GM19395 (cell line): ENCODE measurements at regions not wholly inside any gene's neighbourhood (a gene's known extent, or its start where the extent isn't known, plus 50 kb on each side); places are given as distances from the start of the nearest gene placed in this dataset.

Source experiments
- ATAC-seq: cut with Tn5 transposase; IDR thresholded peaks from one replicate; pipeline ENCODE4 v1.9.1; 2021; ENCODE audit warnings: mild to moderate bottlenecking, moderate library complexity; ENCODE audit not compliant: unreplicated experiment

DNA sequence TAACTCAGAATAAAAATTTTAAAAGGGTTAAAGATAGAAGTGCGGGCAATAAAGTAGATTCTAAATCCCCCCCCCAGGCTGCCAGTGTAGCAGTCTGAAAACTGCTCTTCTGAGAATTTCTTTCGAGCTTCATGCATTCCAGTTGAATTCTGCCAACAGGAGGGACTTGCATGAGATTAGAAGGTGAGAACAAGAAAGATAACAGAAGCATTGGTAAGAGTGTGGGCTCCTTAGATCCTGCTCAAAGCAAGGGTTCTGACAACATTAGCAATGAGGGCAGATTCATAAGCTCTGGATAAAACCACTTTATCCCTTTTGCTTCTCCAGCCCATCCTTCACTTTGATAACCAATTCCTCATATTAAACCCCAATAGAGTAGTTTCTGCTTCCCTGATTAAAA lies 235.9 kb upstream of the CDH6 start:
- no peak for ATAC-seq

DNA sequence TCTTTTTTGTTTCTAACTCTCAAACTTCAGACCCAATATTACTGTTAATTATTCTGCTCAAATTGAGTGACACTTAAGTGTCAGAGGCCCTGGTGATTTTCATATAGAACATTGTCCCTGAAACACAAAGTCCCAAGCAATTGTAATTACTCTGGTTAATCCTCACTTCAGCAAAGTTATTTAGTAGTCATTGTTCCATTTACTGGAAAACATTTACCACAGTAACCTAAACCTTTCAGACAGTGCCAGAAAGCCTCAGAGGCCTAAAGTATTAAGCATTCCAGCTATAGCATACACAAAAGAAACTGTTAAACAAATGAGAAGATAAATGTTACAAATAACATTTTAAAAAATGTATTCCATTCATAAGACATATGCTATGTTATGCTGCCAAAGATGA lies 237.2 kb upstream of the CDH6 start:
- no peak for ATAC-seq

DNA sequence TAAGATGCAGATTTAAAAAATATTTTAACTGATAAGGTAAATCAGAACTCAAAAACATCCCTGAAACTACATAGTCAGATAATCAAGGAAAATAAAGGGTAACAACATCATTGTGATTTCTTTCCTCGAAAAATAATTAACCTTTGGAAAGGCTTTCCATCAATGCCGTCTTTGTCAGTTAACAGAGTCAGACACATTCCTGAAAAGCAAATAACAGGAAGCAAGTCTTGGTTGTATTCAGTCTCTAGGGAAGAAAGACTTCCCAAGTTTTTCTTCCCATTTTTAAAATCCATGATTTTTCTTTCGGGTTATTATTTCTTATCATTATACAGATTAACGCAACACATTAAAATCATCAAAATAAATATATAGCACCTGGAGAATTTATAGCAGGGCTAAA lies 256.4 kb upstream of the CDH6 start:
- no peak for ATAC-seq

DNA sequence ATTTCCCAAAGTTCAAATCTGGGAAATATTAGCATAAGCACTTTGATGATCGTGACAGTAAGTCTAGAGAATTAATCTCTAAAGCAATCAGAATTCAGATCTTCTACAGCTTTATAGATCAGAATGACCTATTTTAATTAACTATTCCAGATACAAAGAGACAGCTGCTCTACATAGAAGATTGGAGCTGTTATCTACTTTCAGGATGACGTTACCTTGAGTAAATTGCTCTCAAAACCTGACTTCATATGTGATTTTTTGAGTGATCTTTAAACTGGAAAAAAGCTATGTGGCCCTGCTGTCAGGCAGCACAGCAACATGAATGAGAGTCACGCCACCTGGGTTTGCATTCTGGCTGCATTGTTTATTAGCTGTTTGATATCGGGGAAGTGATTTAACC lies 259.9 kb upstream of the CDH6 start:
- ATAC-seq: no peak

DNA sequence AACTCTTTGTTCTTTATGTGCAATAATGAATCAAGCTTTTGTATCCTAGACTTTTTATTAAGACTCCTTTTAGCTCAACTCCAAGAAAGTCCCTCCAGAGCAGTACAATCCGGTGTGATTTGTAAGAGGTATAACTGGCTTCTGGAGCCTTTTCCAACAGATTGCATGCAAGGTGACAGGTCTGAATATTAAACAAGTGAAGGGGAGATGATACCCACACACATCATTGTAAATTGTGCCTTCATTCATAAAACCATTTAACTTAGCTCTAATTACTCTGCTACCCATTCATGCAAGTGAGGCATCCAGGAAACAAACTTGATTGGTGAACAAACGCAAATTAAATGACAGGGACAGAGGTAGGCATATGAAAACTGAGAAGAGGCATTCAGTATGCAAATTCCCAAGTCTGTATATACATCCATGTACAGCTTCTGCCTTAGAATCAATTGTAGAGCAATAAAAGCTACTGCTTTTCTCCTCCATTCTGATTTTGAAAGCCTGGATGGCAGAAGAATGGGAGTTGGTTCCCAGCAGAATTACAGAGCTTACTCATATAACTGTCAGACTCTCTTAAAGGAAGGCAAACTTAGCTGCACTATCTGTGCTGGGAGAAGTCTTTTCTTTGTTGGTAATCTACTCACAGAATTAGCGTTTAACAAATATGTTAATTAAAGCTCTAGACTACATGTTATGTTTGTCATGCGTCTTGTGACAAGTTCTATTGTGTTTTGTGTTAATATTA lies 261.0 kb upstream of the CDH6 start:
- no peak for ATAC-seq

DNA sequence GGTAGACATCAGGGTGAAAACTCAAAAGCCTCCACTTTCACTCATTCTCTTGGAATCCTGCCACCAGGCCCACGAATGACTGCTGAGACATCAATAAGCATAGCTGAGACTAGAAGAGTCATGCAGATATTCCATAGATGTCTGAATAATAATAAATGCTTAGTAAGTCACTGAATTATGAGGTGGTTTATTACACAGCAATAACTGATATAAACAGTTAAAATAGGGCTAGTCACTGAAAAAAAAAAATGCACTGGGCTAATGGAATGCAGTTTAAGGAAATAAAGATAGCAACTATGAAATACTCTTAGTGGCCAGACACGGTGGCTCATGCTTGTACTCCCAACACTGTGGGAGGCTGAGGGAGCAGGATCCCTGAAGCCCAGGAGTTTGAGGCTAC lies 262.8 kb upstream of the CDH6 start:
- no peak for ATAC-seq

DNA sequence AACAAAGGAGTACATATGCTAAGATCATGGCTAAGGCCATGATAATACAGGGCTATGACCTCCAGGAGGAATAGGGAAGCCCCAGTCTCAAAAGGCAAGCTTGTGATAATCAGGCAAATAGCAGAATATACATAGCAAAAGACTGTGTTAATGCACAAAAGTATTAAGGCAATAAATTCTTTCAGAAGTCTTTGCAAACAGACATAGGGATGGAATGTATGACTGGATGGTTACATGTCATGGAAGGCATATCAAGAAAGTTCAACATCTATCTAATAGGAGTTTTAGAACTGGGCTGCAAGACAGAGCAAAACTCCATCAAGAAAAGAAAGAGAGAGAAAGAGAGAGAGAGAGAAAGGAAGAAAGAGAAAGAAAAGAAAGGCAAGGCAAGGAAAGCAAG lies 264.5 kb upstream of the CDH6 start:
- ATAC-seq: no peak

DNA sequence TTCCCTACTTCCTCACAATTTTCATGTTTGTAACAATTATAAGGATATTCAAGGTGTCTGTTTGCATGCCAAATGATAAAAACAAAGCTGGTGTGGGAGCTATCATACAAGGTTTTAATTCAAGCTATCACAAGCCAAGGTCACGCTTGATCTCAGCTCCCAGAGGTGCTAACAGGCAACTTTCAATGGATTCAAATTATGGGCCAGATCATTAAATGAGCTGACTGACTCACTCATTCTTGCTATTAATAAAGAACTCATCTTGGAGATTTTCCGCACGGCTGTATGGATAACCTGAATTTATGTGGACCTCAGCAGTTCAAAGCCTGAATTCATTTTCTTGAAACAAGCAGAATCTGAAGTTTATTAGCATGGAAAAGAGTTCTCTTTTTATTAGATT lies 267.3 kb upstream of the CDH6 start:
- ATAC-seq: no peak

DNA sequence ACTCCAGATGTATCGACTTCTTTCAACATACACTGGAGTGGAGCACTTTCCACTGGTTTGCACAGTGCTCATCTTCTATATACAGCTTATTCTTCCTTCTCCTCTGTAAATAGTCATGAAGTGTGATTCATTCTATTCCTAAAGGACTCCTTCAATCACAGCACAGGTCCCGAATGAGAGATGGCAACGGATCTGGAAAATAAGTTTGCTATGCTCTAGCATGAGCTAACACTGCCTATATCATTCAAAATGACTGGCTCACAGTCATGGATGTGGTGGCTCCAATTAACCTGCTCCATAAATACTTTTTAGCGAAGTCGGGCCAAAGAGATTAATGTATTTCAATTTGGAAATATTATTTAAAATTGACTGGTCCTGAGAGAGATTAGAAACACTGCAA lies 272.1 kb upstream of the CDH6 start:
- no peak for ATAC-seq

DNA sequence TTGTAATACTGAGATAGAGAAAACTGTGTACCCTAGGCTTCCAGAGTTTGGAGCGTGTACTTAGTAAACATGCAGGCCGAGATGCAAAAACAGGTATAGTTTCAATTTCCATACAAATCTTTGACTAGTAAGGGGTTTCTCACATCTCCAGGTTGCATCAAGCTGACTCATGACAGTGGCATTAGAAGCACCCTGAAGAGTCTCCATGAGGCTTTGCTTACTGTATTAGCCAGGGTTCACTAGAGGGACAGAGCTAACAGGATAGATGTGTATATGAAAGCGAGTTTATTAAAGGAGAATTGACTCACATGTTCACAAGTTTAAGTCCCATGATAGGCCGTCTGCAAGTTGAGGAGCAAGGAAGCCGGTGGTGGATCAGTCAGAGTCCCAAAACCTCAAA lies 275.3 kb upstream of the CDH6 start:
- ATAC-seq: no peak

DNA sequence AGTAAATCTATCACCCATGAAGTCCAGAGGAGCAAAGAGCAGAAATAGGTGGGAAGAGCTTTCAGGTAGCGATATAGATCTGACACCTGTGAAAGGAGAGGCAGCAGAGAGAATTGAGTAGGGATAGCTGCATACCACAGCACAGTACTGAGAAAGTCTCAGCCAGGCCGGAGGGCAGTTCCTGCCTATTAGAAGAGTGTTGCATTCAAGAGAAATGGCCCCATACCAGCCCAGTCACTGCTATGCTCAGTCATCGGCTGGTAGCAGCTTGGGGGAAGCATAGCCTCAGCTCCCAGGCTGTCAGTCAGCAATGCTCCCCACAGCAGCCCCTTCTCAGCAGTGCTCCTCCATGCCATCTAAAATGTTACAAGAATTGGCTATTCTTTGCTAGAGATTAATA lies 285.1 kb upstream of the CDH6 start:
- no peak for ATAC-seq

DNA sequence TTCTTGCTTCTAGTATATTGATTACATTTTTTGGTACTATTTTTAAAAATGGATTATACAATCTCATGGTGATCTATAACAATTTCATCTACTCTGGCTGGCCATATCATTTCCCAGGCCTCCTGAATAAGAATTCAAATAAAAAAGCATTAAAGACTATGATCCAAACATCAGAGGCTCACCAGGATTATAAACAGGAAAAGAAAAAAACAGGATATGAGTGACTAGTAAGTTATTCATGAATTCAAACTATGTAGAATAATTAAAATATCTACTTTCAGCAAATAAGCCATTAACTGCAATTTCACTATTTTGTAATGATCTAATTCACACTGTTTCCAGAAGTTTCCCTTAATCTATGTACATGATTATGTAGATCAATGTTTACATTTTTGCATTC lies 293.1 kb upstream of the CDH6 start:
- no peak for ATAC-seq

DNA sequence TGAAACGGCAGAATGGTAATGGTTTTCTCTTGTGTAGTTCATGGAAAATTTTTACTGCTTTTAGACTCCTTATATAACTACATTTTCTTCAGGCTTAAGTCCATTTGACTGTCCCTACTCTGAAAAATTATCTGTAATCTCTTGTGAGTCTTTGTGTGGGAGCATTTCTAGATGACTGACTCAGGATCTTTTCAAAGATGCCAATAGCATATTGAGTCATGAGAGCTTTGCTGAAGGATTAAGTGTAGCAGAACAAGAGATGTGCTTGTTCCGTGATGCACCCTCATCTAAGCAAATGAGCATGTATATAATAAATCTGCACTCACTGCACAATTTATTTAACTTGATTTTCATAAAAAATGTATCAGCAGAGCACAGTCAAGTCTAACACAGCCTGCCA lies 298.7 kb upstream of the CDH6 start:
- ATAC-seq: no peak

DNA sequence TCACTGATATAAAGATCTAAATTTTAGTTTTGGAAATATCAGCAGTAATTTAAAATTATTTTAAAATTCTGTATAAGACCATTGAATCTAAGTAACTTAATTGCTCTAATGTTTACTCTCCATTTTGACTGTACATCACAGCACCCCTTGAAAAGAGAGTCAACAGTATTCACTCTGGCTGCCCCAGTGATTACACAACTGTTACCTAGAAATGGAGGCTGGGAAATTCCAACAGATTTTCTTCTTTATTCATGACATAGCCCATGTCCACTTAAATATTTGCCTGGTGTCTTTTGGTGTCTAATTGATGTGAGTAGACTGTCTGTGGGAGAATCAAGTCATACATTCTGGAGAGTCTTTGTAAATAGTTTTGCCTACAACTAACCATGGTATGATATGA lies 301.8 kb upstream of the CDH6 start:
- ATAC-seq: no peak

DNA sequence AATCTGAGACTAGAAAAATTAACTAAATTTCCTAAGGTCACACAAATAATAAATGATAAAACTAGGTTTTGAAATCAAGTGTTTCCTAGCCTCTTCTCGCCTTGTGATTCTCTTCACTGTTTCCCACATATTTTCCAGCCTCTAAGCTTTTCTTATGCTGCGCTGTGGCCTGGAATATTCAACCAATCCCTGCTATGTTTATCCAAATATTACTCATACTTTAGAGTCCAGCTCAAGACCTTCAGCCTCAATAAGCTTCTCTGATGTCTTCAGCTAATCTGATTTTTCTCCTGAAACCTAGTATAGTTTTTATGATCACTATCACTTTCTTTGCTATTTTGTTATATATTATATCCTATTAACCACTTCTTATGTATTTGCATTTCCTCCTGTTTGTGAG lies 303.1 kb upstream of the CDH6 start:
- no peak for ATAC-seq

DNA sequence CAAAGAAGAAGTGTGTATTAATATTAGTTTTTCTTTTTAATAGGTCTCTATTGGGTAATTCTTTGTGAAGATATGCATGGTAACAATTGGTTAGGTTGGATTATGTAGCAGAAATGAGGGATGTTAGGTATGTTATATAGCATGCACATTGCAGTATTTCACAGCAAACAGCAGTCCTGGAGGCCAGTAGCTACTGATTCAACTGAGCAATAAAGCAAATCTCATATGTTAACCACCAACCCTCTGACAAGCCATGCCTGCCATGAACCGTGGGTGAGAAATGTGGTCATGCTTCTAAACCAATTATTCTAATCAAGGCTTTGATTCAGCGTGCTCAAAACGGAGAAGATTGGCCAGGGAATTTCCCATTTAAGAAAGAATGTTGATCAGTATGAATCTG lies 313.0 kb upstream of the CDH6 start:
- ATAC-seq: no peak

DNA sequence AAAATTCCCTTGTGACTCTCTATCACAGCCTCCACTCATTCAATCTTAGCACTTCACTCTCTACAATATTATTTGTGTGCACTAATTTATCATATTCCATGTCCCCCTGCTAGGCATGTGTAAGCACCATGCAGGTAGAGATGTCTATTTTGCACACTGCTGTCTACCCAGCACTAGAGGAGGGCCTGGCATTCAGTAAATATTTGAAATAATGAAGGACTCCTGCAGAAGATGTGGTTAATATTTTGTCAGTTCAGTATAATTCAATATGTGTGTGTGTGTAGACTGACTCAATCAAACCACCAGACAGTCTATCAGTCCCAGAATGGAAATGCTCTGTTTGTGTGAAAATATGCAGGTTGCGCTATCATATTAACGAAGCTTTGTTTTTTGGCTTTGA lies 313.6 kb upstream of the CDH6 start:
- ATAC-seq: no peak

DNA sequence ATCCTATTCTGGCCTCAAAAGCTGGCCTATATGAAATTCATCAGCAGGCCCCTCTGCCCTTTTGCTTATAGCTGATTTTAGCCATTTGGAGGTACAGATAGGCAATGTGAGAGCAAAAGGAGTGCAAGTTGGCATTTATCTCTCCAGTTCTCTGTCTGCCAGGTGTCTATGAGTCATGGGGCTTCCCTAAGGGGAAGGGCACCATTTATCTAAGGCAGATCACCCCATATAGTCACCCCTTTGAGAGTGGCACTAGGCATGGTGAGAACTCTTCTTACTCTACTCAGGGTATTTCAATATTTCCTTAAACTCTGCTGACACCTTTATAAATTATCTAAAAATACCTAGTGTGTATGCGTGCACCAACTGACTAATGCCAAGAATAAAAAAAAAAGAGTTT lies 314.7 kb upstream of the CDH6 start:
- ATAC-seq: no peak

DNA sequence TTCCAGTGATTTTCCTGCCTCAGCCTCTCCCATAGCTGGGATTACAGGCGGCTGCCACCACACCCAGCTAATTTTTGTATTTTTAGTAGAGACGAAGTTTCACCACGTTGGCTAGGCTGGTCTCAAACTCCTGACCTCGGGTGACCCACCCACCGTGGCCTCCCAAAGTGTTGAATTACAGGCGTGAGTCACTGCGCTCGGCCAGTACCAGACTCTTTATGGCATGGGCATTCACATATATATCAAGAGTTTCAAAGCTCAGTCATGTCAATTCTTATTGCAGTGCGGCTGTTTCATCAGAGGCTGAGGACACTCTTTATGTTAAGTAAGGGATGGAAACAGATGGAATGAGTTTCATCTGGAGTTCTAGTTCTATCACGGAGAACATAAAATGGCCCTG lies 315.2 kb upstream of the CDH6 start:
- ATAC-seq: no peak

DNA sequence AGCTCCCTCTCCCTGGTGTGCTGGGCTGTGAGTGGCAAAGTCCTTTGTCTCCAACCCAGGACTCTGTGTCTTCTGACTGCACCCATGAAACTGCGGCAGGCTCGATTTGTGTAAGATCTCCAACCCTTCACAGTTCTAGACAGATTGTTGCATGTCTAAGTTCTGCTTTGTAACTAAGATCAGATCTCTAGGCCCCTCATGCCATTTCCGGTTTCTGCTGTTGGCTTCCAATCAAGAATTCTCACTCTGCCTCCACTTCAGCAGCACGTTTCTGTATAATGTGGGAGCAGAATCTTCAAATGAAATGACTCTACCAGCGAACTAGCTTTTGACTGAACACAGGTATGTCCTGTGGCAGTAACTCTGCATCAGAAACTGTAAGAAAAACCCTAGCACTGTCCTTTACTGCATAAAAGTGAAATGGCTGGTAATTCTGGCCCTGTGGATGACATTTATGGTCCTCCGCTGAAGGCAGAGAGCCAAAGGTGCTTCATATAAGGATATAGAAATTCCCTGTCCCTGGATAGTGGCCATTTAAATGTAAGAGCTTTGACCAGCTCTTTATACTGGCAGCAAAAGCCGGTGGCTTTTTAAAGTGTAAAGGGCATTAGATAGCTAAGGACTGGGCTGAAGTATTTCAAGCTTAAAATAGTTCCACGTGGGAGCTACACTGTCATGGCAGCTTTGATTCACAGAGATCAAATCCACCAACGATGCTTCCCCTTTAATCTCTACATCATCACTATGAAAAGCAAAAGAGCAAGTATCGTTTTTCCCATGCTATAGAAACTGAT lies 319.0 kb upstream of the CDH6 start:
- no peak for ATAC-seq

DNA sequence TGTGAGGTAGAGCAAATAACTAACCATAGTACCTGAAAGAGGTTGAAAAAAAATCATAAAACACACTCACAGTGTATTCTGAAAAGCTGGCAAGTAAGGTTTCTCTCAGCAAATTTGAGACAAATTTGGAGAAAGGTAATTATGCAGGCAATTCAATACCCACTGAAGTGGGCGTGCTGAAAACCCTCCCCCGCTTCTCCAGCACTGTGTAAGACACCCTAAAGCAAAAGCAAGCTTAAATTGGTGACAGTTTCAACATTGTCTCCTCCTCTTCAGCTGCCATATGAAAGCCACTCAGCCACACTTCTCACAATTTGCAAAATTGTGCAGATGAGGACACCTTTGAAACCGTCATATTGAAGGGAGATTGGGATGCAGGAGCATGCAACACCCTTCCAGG lies 322.3 kb upstream of the CDH6 start:
- ATAC-seq: no peak

DNA sequence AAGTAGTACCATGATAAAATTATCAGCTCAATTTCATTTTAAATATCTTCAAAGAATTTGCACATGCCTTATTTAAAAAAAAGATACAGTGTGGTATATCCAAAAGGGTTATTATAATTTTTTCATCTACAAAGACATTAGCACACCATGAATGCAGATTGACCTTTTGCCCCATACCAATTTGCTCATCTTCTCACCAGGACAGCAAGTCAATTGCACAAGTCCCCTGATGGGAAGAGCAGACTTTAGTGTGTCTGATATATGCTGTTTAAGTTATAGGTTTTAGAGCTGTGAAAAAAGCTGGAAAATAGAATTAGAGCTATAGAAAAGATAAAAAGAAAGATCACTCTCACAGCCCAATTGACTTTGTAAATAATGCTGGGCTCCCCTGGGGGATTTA lies 325.8 kb upstream of the CDH6 start:
- no peak for ATAC-seq

DNA sequence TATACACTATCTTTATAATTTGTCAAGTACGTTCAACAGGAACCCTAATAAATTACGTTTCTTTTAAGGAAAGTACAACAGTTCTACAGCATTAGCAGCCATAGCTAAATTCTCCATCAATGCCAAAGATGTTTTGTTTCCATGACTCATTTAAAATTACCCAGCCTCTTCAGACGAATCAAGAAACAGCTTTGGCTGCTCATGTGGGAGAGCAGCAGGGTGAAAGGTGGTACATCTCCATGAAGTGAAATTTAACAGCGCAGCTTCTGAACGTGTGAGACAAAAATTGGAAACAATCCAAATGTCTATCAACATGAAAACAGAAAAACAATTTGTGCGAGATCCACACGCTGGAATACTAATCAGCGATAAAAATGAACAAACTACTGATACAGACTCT lies 327.3 kb upstream of the CDH6 start:
- no peak for ATAC-seq
